ENCODE measurements at regions not wholly inside any gene's neighbourhood (a gene's known extent, or its start where the extent isn't known, plus 50 kb on each side); places are given as distances from the start of the nearest gene placed in this dataset.
A peak's percentile ranks its signal among the peaks of the same experiment; 100 is the strongest.

DNA sequence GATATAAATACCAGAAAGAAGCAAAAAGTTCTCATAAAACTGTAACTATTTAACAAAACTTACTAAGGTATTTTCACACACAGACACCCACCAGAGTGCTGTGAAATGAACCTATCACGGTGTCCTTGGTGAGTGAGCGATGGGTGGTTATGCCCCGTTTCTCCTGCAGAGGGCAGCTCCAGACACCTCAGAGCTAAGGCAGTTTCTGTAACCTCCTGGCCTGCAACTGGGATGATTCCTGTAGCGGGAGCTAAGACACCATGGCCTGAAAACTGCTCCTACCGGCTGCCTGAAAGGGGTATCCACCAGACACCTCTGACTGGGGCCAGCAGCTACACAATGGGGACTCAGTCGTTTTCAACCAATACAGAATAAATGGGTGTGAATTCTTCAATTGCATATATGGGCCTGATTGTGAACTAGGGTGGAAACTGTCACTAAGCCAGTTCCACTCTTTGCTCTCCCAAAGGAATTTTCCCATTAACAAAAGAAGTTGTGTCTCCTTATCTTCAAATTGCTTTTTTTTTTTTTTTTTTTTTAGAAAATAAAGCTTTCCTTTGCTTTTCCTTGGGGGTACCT is 2375.8 kb upstream of the TENM3 start:
- Histone ChIP-seq H3K27ac (ENCODE audit: low read depth, low read length) (no peak overlapping the region), H3K79me2 (ENCODE audit: control insufficient read depth, insufficient read depth, low read length) (no peaks in the 10 kb centered on the region), H2BK5ac (ENCODE audit: low read length) (no peak overlapping the region), H2BK120ac (ENCODE audit: low read depth, low read length) (no peak overlapping the region), H3K4ac (ENCODE audit: low read depth, low read length) (no peak overlapping the region), H3K4me2 (ENCODE audit: low read length) (no peak overlapping the region), H3K18ac (ENCODE audit: low read length) (no peak overlapping the region), H4K8ac (ENCODE audit: low read depth, low read length) (no peak overlapping the region), H3K56ac (ENCODE audit: low read length) (no peak overlapping the region), H3K23ac (ENCODE audit: low read length) (no peak overlapping the region), H2AK5ac (ENCODE audit: low read length) (no peak overlapping the region), H4K5ac (ENCODE audit: low read length) (no peak overlapping the region), H3K4me1 (ENCODE audit: control insufficient read depth, low read depth, low read length) (no peaks in the 10 kb centered on the region), H2BK15ac (replicated peaks; ENCODE audit: low read depth) (no peak overlapping the region), H3K36me3 (ENCODE audit: control insufficient read depth, insufficient read depth, low read length) (no peaks in the 10 kb centered on the region), H3K79me1 (ENCODE audit: low read length) (no peaks in the 10 kb centered on the region), H3K9ac (ENCODE audit: low read length) (no peak overlapping the region), H3K4me3 (ENCODE audit: low read length) (no peak overlapping the region), H3K27me3 (ENCODE audit: insufficient read depth, low read length, poor library complexity) (no peaks in the 10 kb centered on the region)
- no CpG with 5 or more reads among the region's 6 CpGs for WGBS (ENCODE audit: extremely low coverage, insufficient coverage, low lambda C conversion rate)
- DNase-seq: peak; percentile 95

DNA sequence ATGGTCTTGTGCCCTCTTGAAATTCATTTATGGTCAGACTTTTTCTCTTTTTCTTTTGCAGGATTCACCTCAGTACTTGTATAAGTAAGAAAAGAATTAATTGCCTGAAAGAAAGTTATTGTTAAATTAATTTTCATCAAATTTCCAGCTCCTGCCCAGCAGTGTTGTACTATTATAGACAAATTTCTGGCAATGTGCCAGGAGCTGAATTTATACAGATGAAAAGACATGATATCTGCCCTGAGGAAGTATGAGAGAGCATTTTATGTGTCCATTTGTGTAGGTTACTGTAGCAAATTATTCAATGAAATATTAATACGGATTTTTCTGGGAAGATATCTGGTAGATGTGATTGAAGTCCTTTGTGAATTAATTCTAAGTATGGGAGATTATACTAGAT is 2371.5 kb upstream of the TENM3 start:
- Histone ChIP-seq H3K79me2 (ENCODE audit: control insufficient read depth, insufficient read depth, low read length) (no peaks in the 10 kb centered on the region), H3K4me1 (ENCODE audit: control insufficient read depth, low read depth, low read length) (no peaks in the 10 kb centered on the region), H3K36me3 (ENCODE audit: control insufficient read depth, insufficient read depth, low read length) (no peaks in the 10 kb centered on the region), H3K56ac (ENCODE audit: low read length) (no peak overlapping the region), H2BK15ac (replicated peaks; ENCODE audit: low read depth) (no peak overlapping the region), H3K23ac (ENCODE audit: low read length) (no peak overlapping the region), H2BK120ac (ENCODE audit: low read depth, low read length) (no peak overlapping the region), H3K4me2 (ENCODE audit: low read length) (no peak overlapping the region), H3K4ac (ENCODE audit: low read depth, low read length) (no peak overlapping the region), H3K4me3 (ENCODE audit: low read length) (no peak overlapping the region), H3K18ac (ENCODE audit: low read length) (no peak overlapping the region), H2BK5ac (ENCODE audit: low read length) (no peak overlapping the region), H4K5ac (ENCODE audit: low read length) (no peak overlapping the region), H3K27ac (ENCODE audit: low read depth, low read length) (no peak overlapping the region), H3K27me3 (ENCODE audit: insufficient read depth, low read length, poor library complexity) (no peaks in the 10 kb centered on the region), H3K9ac (ENCODE audit: low read length) (no peak overlapping the region), H4K8ac (ENCODE audit: low read depth, low read length) (no peak overlapping the region), H3K79me1 (ENCODE audit: low read length) (no peaks in the 10 kb centered on the region), H2AK5ac (ENCODE audit: low read length) (no peak overlapping the region)
- no peak for DNase-seq
- no CpG with 5 or more reads among the region's 1 CpG for WGBS (ENCODE audit: extremely low coverage, insufficient coverage, low lambda C conversion rate)

DNA sequence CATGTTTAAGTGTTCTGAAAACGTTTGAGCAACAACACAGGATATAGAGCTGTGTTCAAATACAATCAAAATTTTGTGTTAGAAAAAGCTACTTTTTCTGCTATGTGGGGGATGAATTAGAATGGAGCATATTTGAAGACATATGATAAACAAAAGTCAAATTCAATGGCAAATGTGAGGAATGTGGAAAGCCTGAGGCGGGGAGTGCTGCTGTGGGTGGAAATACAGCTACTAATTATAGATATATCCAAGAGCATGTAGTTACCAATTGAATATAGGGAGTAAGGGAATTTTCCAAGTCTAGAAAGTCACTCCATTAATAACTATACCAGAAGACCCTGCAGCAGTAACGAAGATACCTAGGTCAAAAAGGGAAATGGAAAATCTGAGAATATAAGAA is 2370.4 kb upstream of the TENM3 start:
- no peak overlapping the region for H3K27ac ChIP-seq (ENCODE audit: low read depth, low read length)
- H2BK120ac ChIP-seq (ENCODE audit: low read depth, low read length): no peak overlapping the region
- H3K4me1 ChIP-seq (ENCODE audit: control insufficient read depth, low read depth, low read length): no peaks in the 10 kb centered on the region
- WGBS (ENCODE audit: extremely low coverage, insufficient coverage, low lambda C conversion rate): no CpG with 5 or more reads among the region's 3 CpGs
- H2AK5ac ChIP-seq (ENCODE audit: low read length): no peak overlapping the region
- H3K18ac ChIP-seq (ENCODE audit: low read length): no peak overlapping the region
- no peak for DNase-seq
- H2BK15ac ChIP-seq (replicated peaks; ENCODE audit: low read depth): no peak overlapping the region
- no peak overlapping the region for H3K4me3 ChIP-seq (ENCODE audit: low read length)
- H4K8ac ChIP-seq (ENCODE audit: low read depth, low read length): no peak overlapping the region
- H3K79me2 ChIP-seq (ENCODE audit: control insufficient read depth, insufficient read depth, low read length): no peaks in the 10 kb centered on the region
- H2BK5ac ChIP-seq (ENCODE audit: low read length): no peak overlapping the region
- no peak overlapping the region for H3K56ac ChIP-seq (ENCODE audit: low read length)
- H3K23ac ChIP-seq (ENCODE audit: low read length): no peak overlapping the region
- no peaks in the 10 kb centered on the region for H3K36me3 ChIP-seq (ENCODE audit: control insufficient read depth, insufficient read depth, low read length)
- no peak overlapping the region for H4K5ac ChIP-seq (ENCODE audit: low read length)
- H3K27me3 ChIP-seq (ENCODE audit: insufficient read depth, low read length, poor library complexity): no peaks in the 10 kb centered on the region
- no peak overlapping the region for H3K4ac ChIP-seq (ENCODE audit: low read depth, low read length)
- no peak overlapping the region for H3K9ac ChIP-seq (ENCODE audit: low read length)
- no peak overlapping the region for H3K4me2 ChIP-seq (ENCODE audit: low read length)
- H3K79me1 ChIP-seq (ENCODE audit: low read length): no peaks in the 10 kb centered on the region

DNA sequence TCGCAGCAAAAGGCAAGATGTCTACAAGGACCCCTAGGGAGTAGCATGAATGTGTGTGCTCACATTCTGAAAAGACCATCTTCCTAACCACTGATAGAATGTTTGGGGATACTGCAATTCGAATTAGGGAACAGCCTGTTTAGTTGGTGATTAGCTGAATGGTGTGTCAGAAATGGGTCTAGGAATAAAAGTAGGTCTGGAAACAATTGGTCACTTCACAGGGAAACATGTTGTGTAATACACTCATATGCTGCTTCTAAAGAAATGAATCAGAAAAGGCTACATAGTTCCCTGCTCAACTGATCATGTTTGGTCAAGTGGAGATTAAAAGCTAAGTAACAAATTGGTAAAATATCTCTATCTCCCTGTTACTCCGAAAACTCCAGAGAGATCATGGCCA is 2362.4 kb upstream of the TENM3 start:
- Histone ChIP-seq H3K4ac (ENCODE audit: low read depth, low read length) (no peak overlapping the region), H2BK15ac (replicated peaks; ENCODE audit: low read depth) (no peak overlapping the region), H3K23ac (ENCODE audit: low read length) (no peak overlapping the region), H4K8ac (ENCODE audit: low read depth, low read length) (no peak overlapping the region), H3K56ac (ENCODE audit: low read length) (no peak overlapping the region), H3K4me3 (ENCODE audit: low read length) (no peak overlapping the region), H3K79me2 (ENCODE audit: control insufficient read depth, insufficient read depth, low read length) (no peaks in the 10 kb centered on the region), H3K18ac (ENCODE audit: low read length) (no peak overlapping the region), H2AK5ac (ENCODE audit: low read length) (no peak overlapping the region), H3K9ac (ENCODE audit: low read length) (no peak overlapping the region), H2BK120ac (ENCODE audit: low read depth, low read length) (no peak overlapping the region), H3K27me3 (ENCODE audit: insufficient read depth, low read length, poor library complexity) (no peaks in the 10 kb centered on the region), H3K4me1 (ENCODE audit: control insufficient read depth, low read depth, low read length) (no peaks in the 10 kb centered on the region), H3K4me2 (ENCODE audit: low read length) (no peak overlapping the region), H3K79me1 (ENCODE audit: low read length) (no peaks in the 10 kb centered on the region), H3K36me3 (ENCODE audit: control insufficient read depth, insufficient read depth, low read length) (no peaks in the 10 kb centered on the region), H2BK5ac (ENCODE audit: low read length) (no peak overlapping the region), H3K27ac (ENCODE audit: low read depth, low read length) (no peak overlapping the region), H4K5ac (ENCODE audit: low read length) (no peak overlapping the region)
- no peak for DNase-seq
- WGBS (ENCODE audit: extremely low coverage, insufficient coverage, low lambda C conversion rate): no CpG with 5 or more reads among the region's 3 CpGs

DNA sequence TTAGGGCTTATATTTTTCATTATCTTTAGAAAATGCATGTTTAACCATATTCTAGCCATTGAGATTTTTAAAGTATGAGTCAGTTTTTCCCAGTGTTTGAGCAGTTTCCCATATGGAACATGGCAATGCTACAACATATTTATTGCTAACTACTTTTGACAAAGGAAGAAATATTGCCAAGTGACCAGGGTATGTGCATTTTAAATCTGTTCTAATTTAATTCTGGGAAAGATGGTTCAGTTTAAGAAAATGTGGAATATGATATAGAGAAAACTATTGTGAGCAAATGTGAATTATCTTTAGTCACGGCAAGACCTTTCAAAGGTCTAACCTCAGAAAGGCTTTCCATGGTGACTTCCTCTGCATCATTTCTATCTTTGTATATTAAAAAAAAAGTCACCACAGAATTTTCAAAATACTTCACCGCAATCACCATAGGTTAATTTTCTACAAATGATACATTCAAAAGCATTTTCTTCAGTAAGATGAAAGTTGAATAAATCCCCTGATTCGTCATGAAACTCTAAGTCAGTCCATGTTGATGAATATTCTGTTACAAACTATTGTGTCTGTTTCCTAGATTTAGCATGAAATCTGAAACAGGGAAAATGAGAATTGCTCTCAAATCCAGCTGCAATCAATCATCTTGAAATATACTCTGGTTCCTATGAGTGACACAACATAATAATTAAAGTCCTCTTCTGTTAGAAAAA is 2349.0 kb upstream of the TENM3 start:
- no peak overlapping the region for H4K8ac ChIP-seq (ENCODE audit: low read depth, low read length)
- no peak overlapping the region for H2BK120ac ChIP-seq (ENCODE audit: low read depth, low read length)
- H4K5ac ChIP-seq (ENCODE audit: low read length): no peak overlapping the region
- H3K4me2 ChIP-seq (ENCODE audit: low read length): no peak overlapping the region
- H3K4ac ChIP-seq (ENCODE audit: low read depth, low read length): no peak overlapping the region
- no peak overlapping the region for H2AK5ac ChIP-seq (ENCODE audit: low read length)
- no peak for DNase-seq
- no peaks in the 10 kb centered on the region for H3K36me3 ChIP-seq (ENCODE audit: control insufficient read depth, insufficient read depth, low read length)
- H3K4me3 ChIP-seq (ENCODE audit: low read length): no peak overlapping the region
- no peaks in the 10 kb centered on the region for H3K79me1 ChIP-seq (ENCODE audit: low read length)
- no peaks in the 10 kb centered on the region for H3K79me2 ChIP-seq (ENCODE audit: control insufficient read depth, insufficient read depth, low read length)
- H3K18ac ChIP-seq (ENCODE audit: low read length): no peak overlapping the region
- H3K27ac ChIP-seq (ENCODE audit: low read depth, low read length): no peak overlapping the region
- H3K23ac ChIP-seq (ENCODE audit: low read length): no peak overlapping the region
- H3K4me1 ChIP-seq (ENCODE audit: control insufficient read depth, low read depth, low read length): no peaks in the 10 kb centered on the region
- no peak overlapping the region for H2BK15ac ChIP-seq (replicated peaks; ENCODE audit: low read depth)
- H3K27me3 ChIP-seq (ENCODE audit: insufficient read depth, low read length, poor library complexity): no peaks in the 10 kb centered on the region
- no peak overlapping the region for H3K56ac ChIP-seq (ENCODE audit: low read length)
- no CpG with 5 or more reads among the region's 3 CpGs for WGBS (ENCODE audit: extremely low coverage, insufficient coverage, low lambda C conversion rate)
- H3K9ac ChIP-seq (ENCODE audit: low read length): no peak overlapping the region
- no peak overlapping the region for H2BK5ac ChIP-seq (ENCODE audit: low read length)

DNA sequence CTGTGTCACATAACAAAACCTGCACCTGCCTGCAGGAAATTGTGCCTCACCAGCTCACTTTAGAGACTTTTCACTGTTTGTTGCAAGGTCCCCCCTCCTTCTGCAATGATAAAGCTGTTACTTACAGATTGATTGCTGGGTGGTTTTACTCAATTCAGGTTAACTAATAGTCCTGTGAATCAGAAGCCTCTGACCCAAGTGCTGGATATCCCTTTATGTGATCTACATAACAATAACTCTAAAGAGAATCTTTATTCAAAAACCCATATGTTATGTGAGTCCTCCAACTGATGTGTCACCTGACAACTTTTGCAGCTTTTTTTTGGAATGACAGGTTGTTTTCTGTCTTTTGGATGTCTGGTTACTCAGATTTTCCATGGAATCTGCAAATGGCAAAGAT is 2323.6 kb upstream of the TENM3 start:
- Histone ChIP-seq H3K36me3 (ENCODE audit: control insufficient read depth, insufficient read depth, low read length) (no peaks in the 10 kb centered on the region), H2BK120ac (ENCODE audit: low read depth, low read length) (no peak overlapping the region), H4K5ac (ENCODE audit: low read length) (no peak overlapping the region), H4K8ac (ENCODE audit: low read depth, low read length) (no peak overlapping the region), H3K4me3 (ENCODE audit: low read length) (no peak overlapping the region), H3K27ac (ENCODE audit: low read depth, low read length) (no peak overlapping the region), H2BK5ac (ENCODE audit: low read length) (no peak overlapping the region), H3K4me1 (ENCODE audit: control insufficient read depth, low read depth, low read length) (no peaks in the 10 kb centered on the region), H2BK15ac (replicated peaks; ENCODE audit: low read depth) (no peak overlapping the region), H3K4ac (ENCODE audit: low read depth, low read length) (no peak overlapping the region), H3K79me1 (ENCODE audit: low read length) (no peaks in the 10 kb centered on the region), H3K9ac (ENCODE audit: low read length) (no peak overlapping the region), H3K56ac (ENCODE audit: low read length) (no peak overlapping the region), H2AK5ac (ENCODE audit: low read length) (no peak overlapping the region), H3K27me3 (ENCODE audit: insufficient read depth, low read length, poor library complexity) (no peaks in the 10 kb centered on the region), H3K79me2 (ENCODE audit: control insufficient read depth, insufficient read depth, low read length) (no peaks in the 10 kb centered on the region), H3K4me2 (ENCODE audit: low read length) (no peak overlapping the region), H3K23ac (ENCODE audit: low read length) (no peak overlapping the region), H3K18ac (ENCODE audit: low read length) (no peak overlapping the region)
- DNase-seq: no peak

All from mesendoderm (in vitro differentiated cells).